OCI-M2 (cell line): ENCODE measurements at regions not wholly inside any gene's neighbourhood (a gene's known extent, or its start where the extent isn't known, plus 50 kb on each side); places are given as distances from the start of the nearest gene placed in this dataset.

ENCODE experiments used
- DNase-seq: peaks from one replicate; lab custom pipeline; 2025; ENCODE audit not compliant: unreplicated experiment; lab: John Stamatoyannopoulos, UW

- DNase-seq = no peak
These were observed 171.2 kb upstream of the COL1A2 start for GRCh38 chr7:94223375-94224084.

GRCh38 chr7:94228223-94228622 lies 166.5 kb upstream of the COL1A2 start:
- DNase-seq = no peak

GRCh38 chr7:94228678-94229077 lies 166.0 kb upstream of the COL1A2 start:
- no peak for DNase-seq

- no peak for DNase-seq
These were observed 163.4 kb upstream of the COL1A2 start for GRCh38 chr7:94231305-94231704.

- DNase-seq = no peak
These were observed 157.7 kb upstream of the COL1A2 start for GRCh38 chr7:94236960-94237359.

GRCh38 chr7:94237417-94237816 lies 157.3 kb upstream of the COL1A2 start:
- no peak for DNase-seq

GRCh38 chr7:94239661-94240234 lies 154.9 kb upstream of the COL1A2 start:
- DNase-seq = no peak

GRCh38 chr7:94240902-94241301 lies 153.8 kb upstream of the COL1A2 start:
- no peak for DNase-seq

- no peak for DNase-seq
These were observed 153.2 kb upstream of the COL1A2 start for GRCh38 chr7:94241402-94241925.

GRCh38 chr7:94243066-94243711 lies 151.5 kb upstream of the COL1A2 start:
- DNase-seq = no peak

GRCh38 chr7:94244760-94245159 lies 149.9 kb upstream of the COL1A2 start:
- DNase-seq = no peak

GRCh38 chr7:94245500-94245899 lies 149.2 kb upstream of the COL1A2 start:
- DNase-seq = no peak

- no peak for DNase-seq
These were observed 146.7 kb upstream of the COL1A2 start for GRCh38 chr7:94247970-94248369.

- DNase-seq = no peak
These were observed 145.1 kb upstream of the COL1A2 start for GRCh38 chr7:94249631-94250030.

GRCh38 chr7:94250124-94250523 lies 144.6 kb upstream of the COL1A2 start:
- DNase-seq = no peak

- no peak for DNase-seq
These were observed 143.7 kb upstream of the COL1A2 start for GRCh38 chr7:94250987-94251386.

GRCh38 chr7:94252124-94252523 lies 142.6 kb upstream of the COL1A2 start:
- no peak for DNase-seq

GRCh38 chr7:94252971-94253370 lies 141.7 kb upstream of the COL1A2 start:
- no peak for DNase-seq

GRCh38 chr7:94253686-94254085 lies 141.0 kb upstream of the COL1A2 start:
- no peak for DNase-seq

- no peak for DNase-seq
These were observed 136.0 kb upstream of the COL1A2 start for GRCh38 chr7:94258418-94259300.

GRCh38 chr7:94261067-94261466 lies 133.6 kb upstream of the COL1A2 start:
- DNase-seq = no peak
